ENCODE measurements at regions not wholly inside any gene's neighbourhood (a gene's known extent, or its start where the extent isn't known, plus 50 kb on each side); places are given as distances from the start of the nearest gene placed in this dataset.
"Not testable (repeated sequence)": the region's sequence is repeated elsewhere in the genome, so short reads cannot be mapped to it uniquely, and the experiment has no call there.

- H3K4me1 ChIP-seq (ENCODE audit: insufficient read depth, low read length, severe bottlenecking) = no peaks in the 10 kb centered on the region
- no peaks in the 10 kb centered on the region for H4K20me1 ChIP-seq (ENCODE audit: insufficient read depth, low read length)
- H3K9me3 ChIP-seq (ENCODE audit: low read length) = no peaks in the 10 kb centered on the region
- no peaks in the 10 kb centered on the region for H3K9me2 ChIP-seq (ENCODE audit: low read depth, low read length)
- H3K79me2 ChIP-seq (ENCODE audit: insufficient read depth, low read length) = no peaks in the 10 kb centered on the region
- no peak overlapping the region for H3K4me3 ChIP-seq (ENCODE audit: low read depth, low read length, poor library complexity, severe bottlenecking)
- H3K4me2 ChIP-seq (ENCODE audit: low read length) = no peak overlapping the region
- H3K27me3 ChIP-seq (ENCODE audit: insufficient read depth, low read length) = no peaks in the 10 kb centered on the region
- no peak for TF ChIP-seq CTCF (IDR thresholded peaks at IDR 0.05; ENCODE audit: low read length)
- no peak for TF ChIP-seq EZH2 (IDR thresholded peaks at IDR 0.05; ENCODE audit: borderline replicate concordance, low read length)
- H3K27ac ChIP-seq (ENCODE audit: low read depth, low read length, poor library complexity, severe bottlenecking) = no peak overlapping the region
- no peaks in the 10 kb centered on the region for H3F3A ChIP-seq (ENCODE audit: insufficient read depth, low read length)
- no peak overlapping the region for H2AFZ ChIP-seq (ENCODE audit: low read length)
- H3K36me3 ChIP-seq (ENCODE audit: insufficient read depth, low read length) = no peaks in the 10 kb centered on the region
- H3K9ac ChIP-seq (ENCODE audit: low read length) = no peak overlapping the region
Observed at GRCh38 chr4:26208237-26208994, 112.4 kb upstream of the RBPJ start.

GRCh38 chr4:26209378-26209777 is 111.4 kb upstream of the RBPJ start:
- not testable (repeated sequence) for H3K36me3 ChIP-seq (ENCODE audit: insufficient read depth, low read length); H2AFZ ChIP-seq (ENCODE audit: low read length); H3F3A ChIP-seq (ENCODE audit: insufficient read depth, low read length); H3K9me3 ChIP-seq (ENCODE audit: low read length); H3K9ac ChIP-seq (ENCODE audit: low read length); H3K9me2 ChIP-seq (ENCODE audit: low read depth, low read length); H3K27me3 ChIP-seq (ENCODE audit: insufficient read depth, low read length); H3K79me2 ChIP-seq (ENCODE audit: insufficient read depth, low read length); H3K4me1 ChIP-seq (ENCODE audit: insufficient read depth, low read length, severe bottlenecking); H3K27ac ChIP-seq (ENCODE audit: low read depth, low read length, poor library complexity, severe bottlenecking); H3K4me2 ChIP-seq (ENCODE audit: low read length); H4K20me1 ChIP-seq (ENCODE audit: insufficient read depth, low read length); H3K4me3 ChIP-seq (ENCODE audit: low read depth, low read length, poor library complexity, severe bottlenecking)

- TF ChIP-seq EZH2 (IDR thresholded peaks at IDR 0.05; ENCODE audit: borderline replicate concordance, low read length) (no peak), CTCF (IDR thresholded peaks at IDR 0.05; ENCODE audit: low read length) (no peak)
- no peak overlapping the region for H2AFZ ChIP-seq (ENCODE audit: low read length)
- H3K4me3 ChIP-seq (ENCODE audit: low read depth, low read length, poor library complexity, severe bottlenecking) = no peak overlapping the region
Observed at GRCh38 chr4:26212528-26212927, 108.3 kb upstream of the RBPJ start.

DNA sequence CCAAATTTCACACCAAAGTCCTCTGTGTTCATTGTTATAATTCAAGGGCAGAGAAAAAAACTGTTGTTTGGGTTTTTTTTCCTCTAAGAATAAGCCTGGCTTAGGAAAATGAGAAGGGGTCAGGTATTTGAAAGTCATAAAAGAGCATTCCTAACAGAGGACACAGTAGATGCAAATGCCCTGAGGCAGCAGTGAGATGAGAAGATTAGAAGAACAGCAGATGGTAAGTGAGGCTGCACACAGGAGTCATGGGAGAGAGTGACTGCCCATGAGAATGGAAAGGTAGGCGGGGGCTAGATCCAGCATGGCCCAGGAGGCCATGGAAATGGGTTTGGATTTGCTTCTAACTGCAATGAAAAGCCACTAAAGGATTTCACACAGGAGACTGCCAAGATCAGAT is 107.5 kb upstream of the RBPJ start:
- H3K27ac ChIP-seq (ENCODE audit: low read depth, low read length, poor library complexity, severe bottlenecking) = no peak overlapping the region
- H2AFZ ChIP-seq (ENCODE audit: low read length) = no peak overlapping the region
- no peaks in the 10 kb centered on the region for H3K9me2 ChIP-seq (ENCODE audit: low read depth, low read length)
- no peaks in the 10 kb centered on the region for H3F3A ChIP-seq (ENCODE audit: insufficient read depth, low read length)
- no peak for TF ChIP-seq EZH2 (IDR thresholded peaks at IDR 0.05; ENCODE audit: borderline replicate concordance, low read length)
- no peak for TF ChIP-seq CTCF (IDR thresholded peaks at IDR 0.05; ENCODE audit: low read length)
- H3K36me3 ChIP-seq (ENCODE audit: insufficient read depth, low read length) = no peaks in the 10 kb centered on the region
- H3K4me2 ChIP-seq (ENCODE audit: low read length) = no peak overlapping the region
- no peaks in the 10 kb centered on the region for H3K9me3 ChIP-seq (ENCODE audit: low read length)
- no peaks in the 10 kb centered on the region for H3K79me2 ChIP-seq (ENCODE audit: insufficient read depth, low read length)
- no peak overlapping the region for H3K9ac ChIP-seq (ENCODE audit: low read length)
- H3K4me1 ChIP-seq (ENCODE audit: insufficient read depth, low read length, severe bottlenecking) = no peaks in the 10 kb centered on the region
- H3K4me3 ChIP-seq (ENCODE audit: low read depth, low read length, poor library complexity, severe bottlenecking) = no peak overlapping the region
- no peaks in the 10 kb centered on the region for H4K20me1 ChIP-seq (ENCODE audit: insufficient read depth, low read length)
- H3K27me3 ChIP-seq (ENCODE audit: insufficient read depth, low read length) = no peaks in the 10 kb centered on the region

More at GRCh38 chr4:26212528-26212927, 108.3 kb upstream of the RBPJ start:
- Histone ChIP-seq H3K4me1 (ENCODE audit: insufficient read depth, low read length, severe bottlenecking) (no peaks in the 10 kb centered on the region), H3K27ac (ENCODE audit: low read depth, low read length, poor library complexity, severe bottlenecking) (no peak overlapping the region), H3K36me3 (ENCODE audit: insufficient read depth, low read length) (no peaks in the 10 kb centered on the region), H3K27me3 (ENCODE audit: insufficient read depth, low read length) (no peaks in the 10 kb centered on the region), H3K9ac (ENCODE audit: low read length) (no peak overlapping the region), H3K9me2 (ENCODE audit: low read depth, low read length) (no peaks in the 10 kb centered on the region), H3K79me2 (ENCODE audit: insufficient read depth, low read length) (no peaks in the 10 kb centered on the region), H3K4me2 (ENCODE audit: low read length) (no peak overlapping the region), H3F3A (ENCODE audit: insufficient read depth, low read length) (no peaks in the 10 kb centered on the region), H3K9me3 (ENCODE audit: low read length) (no peaks in the 10 kb centered on the region), H4K20me1 (ENCODE audit: insufficient read depth, low read length) (no peaks in the 10 kb centered on the region)

Measured in OCI-LY1 (cell line).